ENCODE measurements at regions not wholly inside any gene's neighbourhood (a gene's known extent, or its start where the extent isn't known, plus 50 kb on each side); places are given as distances from the start of the nearest gene placed in this dataset.
A peak's percentile ranks its signal among the peaks of the same experiment; 100 is the strongest.

DNA sequence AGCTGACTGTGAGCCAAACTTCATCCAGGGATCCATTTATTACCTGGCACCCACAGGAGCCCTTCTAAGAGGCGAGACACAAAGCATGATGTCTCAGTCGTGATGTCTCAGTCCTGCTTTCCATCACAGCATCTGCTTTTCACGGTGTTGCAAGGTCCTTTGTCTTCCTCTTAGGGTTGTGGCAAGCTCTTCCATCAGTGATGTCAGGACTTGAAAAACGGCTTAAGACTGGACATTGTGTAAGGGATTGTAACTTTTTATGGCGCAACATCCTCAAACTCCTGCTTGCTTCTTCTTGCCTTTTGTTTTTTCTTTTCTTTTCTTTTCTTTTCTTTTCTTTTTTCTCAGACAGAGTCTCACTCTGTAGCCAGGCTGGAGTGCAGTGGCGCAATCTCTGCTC is 586.5 kb upstream of the TMEM132C start:
- no peak overlapping the region for H3K27ac ChIP-seq (replicated peaks in 1 of 4)
- no peak for TF ChIP-seq POLR2A (IDR thresholded peaks at IDR 0.05; ENCODE audit: low read depth)
- TF ChIP-seq POLR2AphosphoS5 (IDR thresholded peaks at IDR 0.05), result no peak
- TF ChIP-seq, protein P1, sequence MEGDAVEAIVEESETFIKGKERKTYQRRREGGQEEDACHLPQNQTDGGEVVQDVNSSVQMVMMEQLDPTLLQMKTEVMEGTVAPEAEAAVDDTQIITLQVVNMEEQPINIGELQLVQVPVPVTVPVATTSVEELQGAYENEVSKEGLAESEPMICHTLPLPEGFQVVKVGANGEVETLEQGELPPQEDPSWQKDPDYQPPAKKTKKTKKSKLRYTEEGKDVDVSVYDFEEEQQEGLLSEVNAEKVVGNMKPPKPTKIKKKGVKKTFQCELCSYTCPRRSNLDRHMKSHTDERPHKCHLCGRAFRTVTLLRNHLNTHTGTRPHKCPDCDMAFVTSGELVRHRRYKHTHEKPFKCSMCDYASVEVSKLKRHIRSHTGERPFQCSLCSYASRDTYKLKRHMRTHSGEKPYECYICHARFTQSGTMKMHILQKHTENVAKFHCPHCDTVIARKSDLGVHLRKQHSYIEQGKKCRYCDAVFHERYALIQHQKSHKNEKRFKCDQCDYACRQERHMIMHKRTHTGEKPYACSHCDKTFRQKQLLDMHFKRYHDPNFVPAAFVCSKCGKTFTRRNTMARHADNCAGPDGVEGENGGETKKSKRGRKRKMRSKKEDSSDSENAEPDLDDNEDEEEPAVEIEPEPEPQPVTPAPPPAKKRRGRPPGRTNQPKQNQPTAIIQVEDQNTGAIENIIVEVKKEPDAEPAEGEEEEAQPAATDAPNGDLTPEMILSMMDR (IDR thresholded peaks at IDR 0.05), result no peak
- TF ChIP-seq EP300 (IDR thresholded peaks at IDR 0.05), result no peak
- peaks cover 0 to 9% (median 6%) of the 10 kb centered on the region in 4 donors for H3K4me1 ChIP-seq
- no peaks in the 10 kb centered on the region for H3K36me3 ChIP-seq
- intact Hi-C loops (cut with DNase I), result no loop called here
- H3K9me3 ChIP-seq, result no peaks in the 10 kb centered on the region
- H3K4me3 ChIP-seq, result no peak overlapping the region
- 77% methylated on average over 6 of the region's 6 CpGs for WGBS
- no peaks in the 10 kb centered on the region for H3K27me3 ChIP-seq
- DNase-seq (ENCODE audit: extremely low spot score), result no peak

DNA sequence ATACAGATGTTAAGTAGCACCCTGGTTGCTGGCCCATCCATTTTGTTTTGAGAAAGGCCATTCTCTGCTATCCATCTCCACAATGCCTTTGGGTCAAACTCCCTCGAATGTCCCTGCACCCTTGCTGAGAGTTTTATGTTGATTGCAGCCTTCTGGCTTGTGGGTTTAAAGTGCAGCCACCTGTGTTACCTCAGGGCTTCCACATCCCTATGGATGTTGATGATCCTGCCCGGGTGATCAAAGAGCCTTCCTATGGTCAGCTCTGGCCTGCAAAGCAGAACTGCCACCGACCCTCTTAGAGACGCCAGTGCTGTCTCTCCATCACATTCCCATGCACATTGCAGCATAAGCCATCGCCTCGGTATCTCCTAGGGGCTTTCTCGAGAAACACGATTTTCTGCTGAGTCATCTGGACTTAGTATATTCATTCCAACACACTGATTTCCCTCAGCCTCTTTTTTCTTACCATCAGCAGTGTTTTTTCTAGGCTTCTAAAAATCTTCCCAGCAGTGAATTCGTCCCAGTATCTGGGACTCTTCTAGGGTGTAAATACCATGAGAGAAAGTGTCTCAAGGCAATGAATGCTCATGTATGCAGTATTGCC is 585.7 kb upstream of the TMEM132C start:
- Histone ChIP-seq H3K27me3 (no peaks in the 10 kb centered on the region), H3K27ac (replicated peaks in 1 of 4) (no peak overlapping the region), H3K9me3 (no peaks in the 10 kb centered on the region), H3K4me3 (no peak overlapping the region), H3K36me3 (no peaks in the 10 kb centered on the region), H3K4me1 (peaks cover 0 to 17% (median 6%) of the 10 kb centered on the region in 4 donors)
- WGBS, result 80% methylated on average over 9 of the region's 9 CpGs
- intact Hi-C loops (cut with DNase I), result no loop called here
- TF ChIP-seq POLR2A (IDR thresholded peaks at IDR 0.05; ENCODE audit: low read depth) (no peak), EP300 (IDR thresholded peaks at IDR 0.05) (no peak), POLR2AphosphoS5 (IDR thresholded peaks at IDR 0.05) (no peak)
- TF ChIP-seq, protein P1 (IDR thresholded peaks at IDR 0.05), result no peak
- DNase-seq (ENCODE audit: extremely low spot score), result peak; percentile 80

DNA sequence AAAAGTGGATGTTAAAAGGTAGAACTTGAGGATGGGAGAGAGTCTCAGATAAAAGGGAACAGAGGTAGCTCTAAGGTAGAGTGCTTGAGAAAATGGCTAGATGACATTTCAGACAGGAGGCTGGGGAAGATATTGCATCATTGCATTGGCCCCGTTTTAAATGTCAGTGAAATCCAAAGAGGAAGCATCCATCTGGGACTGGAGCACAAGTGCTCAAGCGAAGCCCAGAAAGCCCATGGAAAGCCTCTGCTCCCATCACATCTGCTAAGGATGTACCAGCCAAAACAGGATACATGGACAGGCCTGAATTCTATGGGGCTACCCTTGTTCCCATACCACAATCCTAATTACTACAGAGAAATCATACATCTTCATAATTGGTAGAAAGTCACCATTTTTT is 581.5 kb upstream of the TMEM132C start:
- TF ChIP-seq EP300 (IDR thresholded peaks at IDR 0.05) (no peak), POLR2A (IDR thresholded peaks at IDR 0.05; ENCODE audit: low read depth) (no peak), POLR2AphosphoS5 (IDR thresholded peaks at IDR 0.05) (no peak)
- TF ChIP-seq, protein P1 (IDR thresholded peaks at IDR 0.05), result no peak
- 58% methylated on average over 2 of the region's 2 CpGs for WGBS
- Histone ChIP-seq H3K9me3 (no peaks in the 10 kb centered on the region), H3K36me3 (no peaks in the 10 kb centered on the region), H3K27ac (replicated peaks in 1 of 4) (no peak overlapping the region), H3K4me3 (no peak overlapping the region), H3K27me3 (no peaks in the 10 kb centered on the region), H3K4me1 (peaks cover 0 to 10% (median 0%) of the 10 kb centered on the region in 4 donors)
- no peak for DNase-seq (ENCODE audit: extremely low spot score)
- intact Hi-C loops (cut with DNase I), result no loop called here

DNA sequence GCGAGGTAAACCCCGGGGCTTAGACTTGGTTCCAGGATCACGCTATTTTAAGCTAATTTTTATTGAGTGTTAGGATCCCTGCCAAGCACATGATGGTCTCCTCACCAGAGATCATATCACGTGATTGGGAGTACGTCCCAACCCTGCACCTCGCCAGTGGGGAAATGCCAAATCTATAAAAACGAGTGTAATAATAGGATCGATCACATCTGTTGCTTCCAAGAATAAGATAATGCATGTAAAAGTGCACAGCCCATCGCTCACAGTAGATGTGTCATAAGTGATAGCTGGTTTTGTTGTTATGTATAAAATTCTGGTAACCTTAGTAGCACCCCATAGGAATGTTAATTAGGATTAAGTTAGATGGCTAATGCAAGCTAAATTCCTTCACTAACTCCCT is 581.0 kb upstream of the TMEM132C start:
- no peaks in the 10 kb centered on the region for H3K9me3 ChIP-seq
- no peak overlapping the region for H3K27ac ChIP-seq (replicated peaks in 1 of 4)
- intact Hi-C loops (cut with DNase I), result no loop called here
- no peaks in the 10 kb centered on the region for H3K36me3 ChIP-seq
- H3K4me3 ChIP-seq, result no peak overlapping the region
- H3K27me3 ChIP-seq, result no peaks in the 10 kb centered on the region
- DNase-seq (ENCODE audit: extremely low spot score), result no peak
- 66% methylated on average over 9 of the region's 9 CpGs for WGBS
- no peak for TF ChIP-seq POLR2A (IDR thresholded peaks at IDR 0.05; ENCODE audit: low read depth)
- TF ChIP-seq EP300 (IDR thresholded peaks at IDR 0.05), result no peak
- TF ChIP-seq, protein P1 (IDR thresholded peaks at IDR 0.05), result no peak
- TF ChIP-seq POLR2AphosphoS5 (IDR thresholded peaks at IDR 0.05), result no peak
- peaks cover 0 to 10% (median 0%) of the 10 kb centered on the region in 4 donors for H3K4me1 ChIP-seq

DNA sequence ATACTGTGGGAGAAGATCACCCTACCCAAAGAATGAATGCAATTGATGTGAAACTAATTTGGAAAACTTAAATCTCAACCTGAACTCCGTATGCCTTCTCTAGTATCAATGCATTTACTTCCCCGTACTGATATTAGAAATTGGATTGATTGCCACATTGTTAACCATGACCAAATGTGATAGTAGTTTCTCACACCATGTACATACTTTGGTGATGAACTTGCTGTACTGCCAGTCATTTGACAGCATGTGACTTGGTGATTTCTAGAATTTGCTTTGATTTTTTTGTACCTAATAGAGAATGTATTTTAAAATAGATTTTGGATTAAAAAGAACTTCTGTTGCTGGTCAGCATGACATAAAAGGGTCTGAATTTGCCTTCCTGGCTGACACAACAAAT is 579.8 kb upstream of the TMEM132C start:
- WGBS, result 79% methylated on average over 2 of the region's 2 CpGs
- intact Hi-C loops (cut with DNase I), result no loop called here
- H3K27ac ChIP-seq (replicated peaks in 1 of 4), result no peak overlapping the region

More for the DNA sequence above, 579.8 kb upstream of the TMEM132C start:
- H3K4me3 ChIP-seq, result no peak overlapping the region
- no peaks in the 10 kb centered on the region for H3K36me3 ChIP-seq
- DNase-seq (ENCODE audit: extremely low spot score), result no peak
- TF ChIP-seq EP300 (IDR thresholded peaks at IDR 0.05), result no peak
- TF ChIP-seq POLR2AphosphoS5 (IDR thresholded peaks at IDR 0.05), result no peak
- TF ChIP-seq POLR2A (IDR thresholded peaks at IDR 0.05; ENCODE audit: low read depth), result no peak
- TF ChIP-seq, protein P1 (IDR thresholded peaks at IDR 0.05), result no peak
- H3K27me3 ChIP-seq, result no peaks in the 10 kb centered on the region
- no peaks in the 10 kb centered on the region for H3K9me3 ChIP-seq
- H3K4me1 ChIP-seq, result peaks cover 0 to 10% (median 0%) of the 10 kb centered on the region in 4 donors
